Stimulated activated CD4-positive, alpha-beta T cell treated with anti-CD3 and anti-CD28 coated beads, Interleukin-15, amount 100 ng/mL, for 48 hours (primary cell): ENCODE measurements at regions not wholly inside any gene's neighbourhood (a gene's known extent, or its start where the extent isn't known, plus 50 kb on each side); places are given as distances from the start of the nearest gene placed in this dataset.
"Not testable (repeated sequence)": the region's sequence is repeated elsewhere in the genome, so short reads cannot be mapped to it uniquely, and the experiment has no call there.

Experiments used
- DNase-seq, 2 donors: peaks; one replicate each; pipeline ENCODE4 v3.0.0-alpha.2; 2020; ENCODE audit warnings: low read depth in 2 of 2

DNA sequence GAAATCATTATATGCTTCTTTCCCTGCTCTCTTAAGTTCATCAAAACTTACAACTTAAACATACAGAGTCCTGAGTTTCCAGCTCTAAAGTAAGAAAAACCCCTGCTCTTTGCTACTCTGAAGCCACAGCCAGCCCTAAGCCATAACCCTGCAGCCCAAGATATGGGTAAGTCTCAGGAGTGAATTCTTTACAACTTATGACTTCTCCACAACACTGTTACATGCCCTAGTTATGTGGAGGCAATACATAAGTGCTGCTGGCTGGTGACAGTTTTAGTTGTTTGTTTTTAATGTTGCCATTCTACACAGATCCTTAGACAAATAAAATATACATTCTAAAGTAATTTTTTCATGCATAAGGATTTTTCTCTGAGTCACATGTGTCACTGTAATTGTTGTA, 100.2 kb downstream of the FBXO8 start:
- DNase-seq: no peak

DNA sequence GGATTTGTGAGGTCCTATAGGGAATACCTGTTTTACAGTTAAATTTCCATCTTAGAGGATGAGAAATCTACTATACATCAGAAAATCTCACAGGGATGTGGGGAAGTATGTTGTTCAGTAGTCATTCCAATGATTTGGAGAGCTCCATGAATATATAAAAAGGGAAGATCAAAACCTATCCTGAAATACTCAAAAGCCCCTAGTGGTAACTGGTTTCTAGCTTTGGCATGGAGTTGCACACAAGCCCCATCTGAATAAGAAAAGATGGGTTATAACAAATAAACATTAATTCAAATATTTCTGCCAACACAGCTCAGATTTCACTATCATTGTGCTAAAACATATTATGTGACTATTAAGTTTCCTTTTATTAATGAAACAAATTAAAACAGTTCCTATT, 101.6 kb downstream of the FBXO8 start:
- DNase-seq: no peak

DNA sequence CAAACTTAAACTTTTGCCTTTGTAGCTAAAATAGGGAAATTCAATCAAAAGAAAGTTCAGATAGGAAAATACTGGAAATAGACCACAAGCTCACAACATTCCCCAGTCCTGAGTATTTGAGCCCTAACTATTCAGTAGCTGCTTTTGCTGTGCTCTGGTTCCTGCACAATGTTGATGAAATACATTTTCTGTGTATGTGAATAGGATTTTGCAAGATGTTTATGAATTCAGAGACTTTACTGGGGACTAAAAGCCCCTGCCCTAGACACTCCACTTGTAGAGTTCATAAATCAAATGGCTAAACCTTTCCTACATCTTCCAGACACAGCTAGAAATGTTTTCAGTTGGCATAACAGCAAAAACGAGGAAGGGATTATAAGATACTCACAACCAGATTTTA, 105.9 kb downstream of the FBXO8 start:
- no peak for DNase-seq

DNA sequence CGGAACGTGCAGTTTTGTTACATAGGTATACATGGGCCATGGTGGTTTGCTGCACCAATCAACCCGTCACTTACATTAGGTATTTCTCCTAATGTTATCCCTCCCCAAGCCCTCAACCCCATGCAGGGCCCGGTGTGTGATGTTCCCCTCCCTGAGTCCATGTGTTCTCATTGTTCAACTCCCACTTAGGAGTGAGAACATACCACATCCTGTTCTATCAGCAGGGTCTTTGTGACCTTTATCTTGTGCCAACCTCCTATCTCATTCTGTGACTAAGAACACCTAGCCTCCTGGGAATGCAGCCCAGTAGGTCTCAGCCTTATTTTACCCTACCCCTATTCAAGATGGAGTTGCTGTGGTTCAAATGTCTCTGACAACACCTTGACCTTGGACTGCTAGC, 107.6 kb downstream of the FBXO8 start:
- DNase-seq: not testable (repeated sequence)

- no peak for DNase-seq
Measured at GRCh38 chr4:174173360-174173759, 110.1 kb downstream of the FBXO8 start.

- no peak for DNase-seq
Measured at GRCh38 chr4:174172274-174172673, 111.2 kb downstream of the FBXO8 start.

- no peak for DNase-seq
Measured at GRCh38 chr4:174170906-174171305, 112.6 kb downstream of the FBXO8 start.

GRCh38 chr4:174170091-174170490, 113.4 kb downstream of the FBXO8 start:
- DNase-seq: no peak

GRCh38 chr4:174157106-174157607, 126.3 kb downstream of the FBXO8 start:
- DNase-seq: no peak

- no peak for DNase-seq
Measured at GRCh38 chr4:174156239-174156826, 127.1 kb downstream of the FBXO8 start.

DNA sequence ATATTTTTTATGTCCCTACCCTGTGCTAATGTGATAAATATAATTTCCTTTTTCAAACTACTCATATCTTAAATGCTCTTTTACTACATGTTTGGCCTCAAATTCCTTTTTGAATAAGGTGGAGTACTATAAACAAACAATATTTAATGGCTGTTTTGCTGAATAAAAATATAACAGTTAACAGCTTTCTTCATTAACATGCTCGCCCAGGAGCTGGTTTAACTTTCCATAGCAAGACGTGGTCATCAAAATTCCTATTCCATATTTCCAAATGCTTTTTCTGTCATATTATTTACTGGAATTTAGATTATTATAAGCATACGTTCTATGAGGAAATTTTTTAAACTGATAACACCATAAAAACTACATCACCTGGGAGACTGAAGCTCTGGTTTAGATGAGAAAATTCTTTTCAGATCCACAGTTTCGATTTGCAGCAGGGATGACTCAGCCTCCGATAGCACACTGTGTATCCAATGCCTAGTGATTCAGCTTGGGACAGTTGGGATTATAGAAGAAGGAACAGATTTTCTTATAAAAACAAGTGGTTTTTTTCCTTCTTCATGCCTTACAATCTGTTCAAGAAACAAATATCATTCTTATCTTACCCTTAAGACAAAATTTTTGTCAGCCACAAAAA, 129.1 kb downstream of the FBXO8 start:
- DNase-seq: no peak

- no peak for DNase-seq
Measured at GRCh38 chr4:174152717-174153466, 130.6 kb downstream of the FBXO8 start.

- no peak for DNase-seq
Measured at GRCh38 chr4:174147863-174148262, 135.6 kb downstream of the FBXO8 start.

DNA sequence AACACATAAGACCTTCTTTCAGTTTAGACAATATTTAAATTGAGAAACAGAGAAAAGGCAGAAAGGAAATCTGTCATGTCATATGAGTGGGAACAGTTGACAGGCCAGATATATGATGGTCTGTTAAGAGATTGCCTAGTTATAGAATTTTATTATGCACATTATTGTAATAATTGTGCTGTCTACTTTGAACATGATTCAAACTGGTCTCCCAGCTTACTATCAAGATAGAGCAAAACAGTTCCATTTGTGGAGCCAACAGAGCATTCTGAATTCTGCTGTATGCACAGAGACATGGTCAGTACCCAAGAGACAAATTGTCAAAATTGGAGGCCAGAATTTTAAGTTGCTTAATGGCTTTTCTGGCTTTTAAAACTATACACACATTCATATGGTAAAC, 139.4 kb downstream of the FBXO8 start:
- DNase-seq: no peak

GRCh38 chr4:174141876-174142275, 141.6 kb downstream of the FBXO8 start:
- DNase-seq: no peak

DNA sequence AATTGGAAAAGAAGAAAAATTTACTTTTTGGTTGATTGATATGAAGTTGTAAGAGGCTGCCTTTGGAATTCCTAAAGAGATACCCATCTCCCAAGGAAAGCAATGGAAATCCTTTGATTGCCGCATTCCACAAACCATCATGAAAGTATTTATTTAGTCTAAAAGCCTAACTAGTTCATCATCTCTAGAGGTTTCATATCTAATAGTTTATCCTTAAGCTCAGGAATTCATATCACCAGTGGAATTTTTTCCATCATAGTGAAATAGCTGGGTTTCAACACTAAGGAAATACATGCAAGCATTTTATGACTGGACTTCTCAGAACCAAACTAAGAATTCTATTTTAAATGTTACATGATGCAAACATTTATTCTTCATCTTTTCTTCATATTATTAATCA, 144.9 kb downstream of the FBXO8 start:
- DNase-seq: no peak

GRCh38 chr4:174137698-174138097, 145.8 kb downstream of the FBXO8 start:
- no peak for DNase-seq

DNA sequence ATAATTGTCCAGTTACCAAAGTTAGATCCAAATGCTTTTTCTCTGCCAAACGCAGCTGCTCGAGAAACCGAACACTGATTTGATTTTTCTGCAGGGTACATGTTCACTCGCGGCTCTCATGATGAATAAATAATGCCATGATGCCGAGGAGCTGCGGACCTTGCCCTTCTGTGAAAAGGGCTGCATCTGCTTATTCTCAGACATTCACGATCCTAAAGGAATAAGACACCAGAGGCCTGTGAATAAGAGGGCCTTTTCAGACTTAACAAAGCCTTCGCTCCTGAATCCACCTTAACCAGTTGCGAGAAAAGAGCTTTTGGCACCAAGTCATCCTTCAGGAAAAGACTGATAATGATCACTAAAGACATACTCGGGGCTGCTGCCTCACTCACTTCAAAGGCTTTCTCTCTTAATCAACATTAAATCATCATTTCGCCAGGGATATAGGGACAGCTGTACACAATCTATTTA, 147.5 kb downstream of the FBXO8 start:
- no peak for DNase-seq

DNA sequence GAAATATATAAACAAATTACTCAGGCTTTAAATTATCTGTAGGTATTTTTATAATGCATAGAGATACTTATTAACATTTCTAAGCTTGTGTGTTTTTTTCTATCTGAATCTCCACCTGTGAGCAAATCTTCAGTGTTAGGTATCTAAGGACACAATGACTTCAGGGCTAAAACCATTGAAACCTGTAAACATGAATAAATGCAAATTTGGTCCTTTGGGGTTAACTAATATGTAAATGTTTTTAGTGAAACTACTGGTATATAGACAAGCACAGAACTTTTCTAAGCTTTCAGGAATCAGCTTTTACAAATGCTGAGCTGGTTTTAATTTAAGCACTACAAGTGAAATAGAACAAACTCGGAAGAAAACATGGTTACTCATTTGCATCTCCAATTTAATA, 147.9 kb downstream of the FBXO8 start:
- DNase-seq: no peak

DNA sequence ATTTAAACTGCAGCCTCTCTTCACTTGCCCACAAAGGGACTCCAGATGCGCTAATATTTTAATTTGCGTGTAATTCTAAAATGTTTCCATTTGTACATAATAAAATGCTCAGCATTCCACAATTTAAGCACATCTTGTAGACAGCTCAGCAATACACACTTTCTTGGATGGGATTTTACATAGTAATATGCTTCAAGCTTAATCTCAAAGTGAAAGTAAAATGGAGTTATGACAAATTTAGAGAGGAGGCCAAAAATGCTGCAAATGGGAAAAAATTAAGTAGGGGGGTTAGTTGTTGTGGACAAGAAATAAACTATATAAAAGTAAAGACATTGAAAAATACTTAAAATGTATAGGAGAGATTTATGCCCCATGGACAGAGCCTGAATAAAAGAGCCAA, 149.1 kb downstream of the FBXO8 start:
- DNase-seq: no peak

DNA sequence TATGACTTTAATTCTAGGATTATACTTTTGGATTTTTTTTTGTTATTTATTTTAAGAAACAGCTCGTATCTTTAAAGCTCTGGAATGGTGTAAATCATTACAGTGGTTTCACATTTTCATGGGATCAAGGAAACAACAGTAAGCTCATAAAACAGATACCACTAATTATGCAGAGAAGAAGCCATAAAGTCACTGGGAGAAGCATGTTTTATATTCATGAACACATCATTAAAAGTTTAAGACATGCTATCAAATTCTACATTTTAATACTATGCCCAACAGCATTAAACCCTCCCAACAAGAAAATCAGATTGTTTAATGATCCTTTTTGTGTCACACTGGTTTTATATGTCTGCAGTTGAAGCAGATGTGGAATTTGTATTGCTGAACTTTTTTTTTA, 149.9 kb downstream of the FBXO8 start:
- DNase-seq: no peak

GRCh38 chr4:174131901-174132300, 151.6 kb downstream of the FBXO8 start:
- no peak for DNase-seq

- DNase-seq: no peak
Measured at GRCh38 chr4:174122705-174123104, 160.8 kb downstream of the FBXO8 start.
